Adipocyte (in vitro differentiated cells): ENCODE measurements at regions not wholly inside any gene's neighbourhood (a gene's known extent, or its start where the extent isn't known, plus 50 kb on each side); places are given as distances from the start of the nearest gene placed in this dataset.

Experiments used
- DNase-seq: peaks from one replicate; pipeline ENCODE4 v3.0.0-alpha.2; 2015; ENCODE audit warnings: low read depth
- H3K27me3 ChIP-seq: replicated peaks from 2 replicates; pipeline ENCODE4 v1.7.0; 2013; ENCODE audit warnings: mild to moderate bottlenecking, low read length, moderate library complexity; ENCODE audit not compliant: control insufficient read depth, insufficient read depth
- H3K36me3 ChIP-seq: 2 replicates; pipeline ENCODE4 v1.7.0; 2013; ENCODE audit warnings: low read length, mild to moderate bottlenecking, moderate library complexity; ENCODE audit not compliant: control insufficient read depth, insufficient read depth, severe bottlenecking
- H3K4me1 ChIP-seq: 2 replicates; pipeline ENCODE4 v1.7.0; 2013; ENCODE audit warnings: mild to moderate bottlenecking, low read length, moderate library complexity; ENCODE audit not compliant: control insufficient read depth, insufficient read depth
- H3K4me3 ChIP-seq: 2 replicates; pipeline ENCODE4 v1.7.0; 2013; ENCODE audit warnings: mild to moderate bottlenecking, low read length, moderate library complexity
- H3K9ac ChIP-seq: 2 replicates; pipeline ENCODE4 v1.7.0; 2013; ENCODE audit warnings: mild to moderate bottlenecking, low read length, moderate library complexity
- H3K9me3 ChIP-seq: 2 replicates; pipeline ENCODE4 v1.7.0; 2013; ENCODE audit warnings: mild to moderate bottlenecking, low read length, moderate library complexity; ENCODE audit not compliant: control insufficient read depth

DNA sequence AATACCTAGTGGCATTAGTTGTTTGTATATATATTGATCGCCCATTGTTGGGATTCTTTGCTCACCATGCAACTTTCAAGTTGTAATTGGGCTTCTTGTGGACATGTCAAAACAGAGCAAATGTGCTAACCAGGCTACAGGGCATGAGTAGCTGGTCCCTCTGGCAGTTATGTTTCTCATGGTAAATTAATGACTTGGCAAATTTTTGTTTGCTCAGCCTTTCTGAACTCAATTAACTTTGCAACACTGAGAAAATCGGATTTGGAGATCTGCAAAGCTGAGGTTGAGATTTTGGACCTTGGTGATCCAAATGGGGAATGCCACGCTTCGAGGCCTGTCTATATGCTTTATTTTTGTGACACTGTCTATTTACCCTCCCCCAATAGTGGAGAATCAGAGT lies 138.5 kb upstream of the PIRT start:
- no peaks in the 10 kb centered on the region for H3K4me1 ChIP-seq

GRCh38 chr17:10968007-10968406 lies 130.1 kb upstream of the PIRT start:
- no peak for DNase-seq
- Histone ChIP-seq H3K9ac (no peak overlapping the region), H3K36me3 (no peaks in the 10 kb centered on the region), H3K4me1 (no peaks in the 10 kb centered on the region), H3K27me3 (no peaks in the 10 kb centered on the region), H3K4me3 (no peak overlapping the region), H3K9me3 (peaks cover 3% of the 10 kb centered on the region)

More for the DNA sequence above, 138.5 kb upstream of the PIRT start:
- no peaks in the 10 kb centered on the region for H3K36me3 ChIP-seq
- no peak overlapping the region for H3K4me3 ChIP-seq
- no peaks in the 10 kb centered on the region for H3K9me3 ChIP-seq
- H3K27me3 ChIP-seq = peaks cover 3% of the 10 kb centered on the region
- no peak for DNase-seq
- H3K9ac ChIP-seq = no peak overlapping the region

DNA sequence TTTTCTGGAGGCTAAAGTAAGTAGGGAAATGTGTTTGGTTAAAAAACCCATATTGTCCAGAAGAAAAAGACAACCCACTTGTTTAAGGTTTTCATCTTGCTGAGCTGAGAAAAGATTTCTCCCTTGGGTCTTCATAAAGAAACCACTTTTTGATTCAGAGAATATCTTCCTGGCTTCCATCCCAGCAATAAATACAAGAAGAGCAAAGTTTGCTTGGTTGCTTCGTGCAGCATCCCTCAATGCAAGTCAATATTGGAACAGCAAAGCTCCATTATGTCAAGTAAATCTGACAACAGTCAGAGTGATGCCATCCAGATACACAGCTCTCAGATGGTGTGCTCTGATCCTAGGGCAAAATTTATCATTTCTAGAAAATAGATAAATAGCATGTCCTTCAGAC lies 118.9 kb upstream of the PIRT start:
- DNase-seq = no peak
- Histone ChIP-seq H3K27me3 (no peaks in the 10 kb centered on the region), H3K4me3 (no peak overlapping the region), H3K36me3 (no peaks in the 10 kb centered on the region), H3K9ac (no peak overlapping the region), H3K4me1 (no peaks in the 10 kb centered on the region), H3K9me3 (peaks cover 3% of the 10 kb centered on the region)

GRCh38 chr17:10944819-10945218 lies 106.9 kb upstream of the PIRT start:
- DNase-seq = no peak

GRCh38 chr17:10936931-10937330 lies 99.0 kb upstream of the PIRT start:
- Histone ChIP-seq H3K4me3 (no peak overlapping the region), H3K9me3 (no peaks in the 10 kb centered on the region), H3K4me1 (no peaks in the 10 kb centered on the region), H3K27me3 (no peaks in the 10 kb centered on the region), H3K9ac (no peak overlapping the region), H3K36me3 (no peaks in the 10 kb centered on the region)
- DNase-seq = no peak

More at GRCh38 chr17:10944819-10945218, 106.9 kb upstream of the PIRT start:
- Histone ChIP-seq H3K4me3 (no peak overlapping the region), H3K9ac (no peak overlapping the region), H3K27me3 (no peaks in the 10 kb centered on the region), H3K36me3 (no peaks in the 10 kb centered on the region), H3K4me1 (no peaks in the 10 kb centered on the region), H3K9me3 (no peaks in the 10 kb centered on the region)

GRCh38 chr17:10932938-10933337 lies 95.1 kb upstream of the PIRT start:
- no peaks in the 10 kb centered on the region for H3K4me1 ChIP-seq
- no peak overlapping the region for H3K4me3 ChIP-seq
- H3K36me3 ChIP-seq = no peaks in the 10 kb centered on the region
- no peak for DNase-seq
- H3K27me3 ChIP-seq = no peaks in the 10 kb centered on the region
- no peak overlapping the region for H3K9ac ChIP-seq
- no peaks in the 10 kb centered on the region for H3K9me3 ChIP-seq

DNA sequence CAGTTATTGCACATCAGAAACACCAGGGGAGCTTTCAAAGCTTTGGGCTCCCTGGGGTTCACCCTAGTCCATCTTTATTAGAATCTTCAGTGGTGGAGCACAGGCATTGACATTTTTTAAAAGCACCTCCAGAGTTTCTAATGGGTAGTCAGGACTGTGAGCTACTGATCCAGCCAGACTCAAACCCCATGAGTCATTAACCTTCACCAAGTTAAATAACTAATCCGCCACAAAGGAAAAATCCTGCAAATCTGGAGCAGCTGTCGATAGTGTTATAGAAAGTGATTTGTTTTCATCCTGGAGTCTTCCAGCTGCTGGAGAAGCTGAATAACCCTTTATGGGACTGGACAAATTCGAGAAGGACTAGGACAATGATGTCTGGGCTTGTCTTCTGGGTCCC lies 93.2 kb upstream of the PIRT start:
- Histone ChIP-seq H3K4me1 (no peaks in the 10 kb centered on the region), H3K27me3 (no peaks in the 10 kb centered on the region), H3K9me3 (no peaks in the 10 kb centered on the region), H3K9ac (no peak overlapping the region), H3K4me3 (no peak overlapping the region), H3K36me3 (no peaks in the 10 kb centered on the region)
- DNase-seq = no peak

- no peaks in the 10 kb centered on the region for H3K4me1 ChIP-seq
- H3K9ac ChIP-seq = no peak overlapping the region
- no peaks in the 10 kb centered on the region for H3K9me3 ChIP-seq
- no peak for DNase-seq
- no peak overlapping the region for H3K4me3 ChIP-seq
- H3K27me3 ChIP-seq = no peaks in the 10 kb centered on the region
- no peaks in the 10 kb centered on the region for H3K36me3 ChIP-seq
Observed at GRCh38 chr17:10927712-10928111, 89.8 kb upstream of the PIRT start.

DNA sequence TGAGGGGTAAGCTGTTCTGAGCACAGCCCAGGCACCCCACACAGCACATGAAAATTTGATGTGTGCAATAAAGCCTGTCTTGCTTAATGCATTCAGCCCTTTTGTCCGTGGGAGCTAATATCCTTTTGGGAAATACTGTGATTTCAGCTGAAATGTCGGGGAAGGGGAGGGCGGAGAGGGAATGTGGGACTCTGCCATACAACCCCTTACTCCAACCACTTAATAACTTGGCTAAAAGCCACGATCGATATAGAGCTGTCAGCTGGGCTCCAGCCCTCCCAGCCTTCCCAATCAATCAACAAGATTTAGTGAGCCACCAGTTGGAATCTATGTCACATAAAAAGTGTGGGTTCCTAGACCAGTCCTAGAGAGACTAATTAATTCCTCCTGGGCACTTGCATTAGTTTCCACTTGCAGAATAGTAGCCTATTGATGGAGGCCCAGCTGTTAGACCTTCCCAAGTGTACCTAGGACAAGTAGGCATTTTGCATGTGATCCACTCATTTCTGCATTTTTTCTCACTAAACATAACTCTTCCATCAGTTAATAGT lies 82.7 kb upstream of the PIRT start:
- Histone ChIP-seq H3K36me3 (no peaks in the 10 kb centered on the region), H3K9me3 (no peaks in the 10 kb centered on the region), H3K9ac (no peak overlapping the region), H3K4me3 (no peak overlapping the region), H3K4me1 (no peaks in the 10 kb centered on the region), H3K27me3 (no peaks in the 10 kb centered on the region)
- no peak for DNase-seq

DNA sequence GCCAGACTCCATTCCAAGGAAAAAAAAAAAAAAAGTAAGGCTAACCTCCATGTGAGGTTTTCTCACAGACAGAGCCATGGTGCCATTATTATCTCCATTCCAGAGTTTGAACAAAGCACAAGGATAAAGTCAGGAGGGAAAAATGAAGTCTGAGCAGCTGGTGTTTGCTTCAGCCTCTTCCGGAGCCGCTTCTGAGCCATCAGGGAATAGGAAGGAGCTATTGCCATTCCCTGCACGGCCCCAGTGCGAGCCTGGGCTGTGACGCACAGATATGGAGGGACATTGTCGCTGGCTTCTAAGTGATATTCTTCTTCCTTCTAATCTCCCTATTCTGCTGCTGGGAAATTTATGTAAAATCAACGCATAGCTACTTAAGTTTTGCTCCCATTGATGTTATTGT lies 69.5 kb upstream of the PIRT start:
- no peak for DNase-seq
- no peak overlapping the region for H3K4me3 ChIP-seq

DNA sequence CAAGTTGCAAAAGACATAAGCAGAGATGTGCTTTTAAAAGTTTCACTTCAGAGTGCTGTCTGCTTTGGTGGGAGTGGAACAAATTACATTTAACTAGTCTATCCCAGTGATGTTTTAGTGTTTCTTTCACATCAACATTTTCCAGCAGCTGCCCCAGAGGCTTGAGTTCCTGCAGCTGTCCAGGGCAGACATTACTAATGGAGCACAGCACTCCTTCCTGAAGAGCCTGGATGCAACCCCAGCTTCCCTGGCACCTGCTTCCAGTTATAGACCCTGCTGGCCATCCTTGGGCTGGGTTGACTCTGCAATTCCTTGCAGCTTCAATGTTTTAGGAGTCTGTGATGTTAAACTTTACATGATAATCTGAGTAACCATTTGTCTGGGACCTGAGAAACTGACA lies 61.4 kb upstream of the PIRT start:
- Histone ChIP-seq H3K4me3 (no peak overlapping the region), H3K9ac (no peak overlapping the region), H3K36me3 (no peaks in the 10 kb centered on the region), H3K4me1 (no peaks in the 10 kb centered on the region), H3K9me3 (no peaks in the 10 kb centered on the region), H3K27me3 (peaks cover 2% of the 10 kb centered on the region)
- no peak for DNase-seq

More for the DNA sequence above, 69.5 kb upstream of the PIRT start:
- H3K9me3 ChIP-seq = peaks cover 12% of the 10 kb centered on the region
- no peaks in the 10 kb centered on the region for H3K4me1 ChIP-seq
- H3K36me3 ChIP-seq = no peaks in the 10 kb centered on the region
- no peak overlapping the region for H3K9ac ChIP-seq
- no peaks in the 10 kb centered on the region for H3K27me3 ChIP-seq

- no peak for DNase-seq
- Histone ChIP-seq H3K4me3 (no peak overlapping the region), H3K9ac (no peak overlapping the region), H3K27me3 (peaks cover 2% of the 10 kb centered on the region), H3K36me3 (no peaks in the 10 kb centered on the region), H3K9me3 (no peaks in the 10 kb centered on the region), H3K4me1 (no peaks in the 10 kb centered on the region)
Observed at GRCh38 chr17:10894220-10894619, 56.3 kb upstream of the PIRT start.
